GM18508 (cell line): ENCODE measurements at regions not wholly inside any gene's neighbourhood (a gene's known extent, or its start where the extent isn't known, plus 50 kb on each side); places are given as distances from the start of the nearest gene placed in this dataset.

ENCODE experiments used
- ATAC-seq: cut with Tn5 transposase; IDR thresholded peaks from one replicate; pipeline ENCODE4 v1.9.1; 2021; ENCODE audit warnings: moderate number of reproducible peaks; ENCODE audit not compliant: insufficient read depth, unreplicated experiment

GRCh38 chr3:124513610-124513997, 216.6 kb upstream of the UMPS start:
- no peak for ATAC-seq

DNA sequence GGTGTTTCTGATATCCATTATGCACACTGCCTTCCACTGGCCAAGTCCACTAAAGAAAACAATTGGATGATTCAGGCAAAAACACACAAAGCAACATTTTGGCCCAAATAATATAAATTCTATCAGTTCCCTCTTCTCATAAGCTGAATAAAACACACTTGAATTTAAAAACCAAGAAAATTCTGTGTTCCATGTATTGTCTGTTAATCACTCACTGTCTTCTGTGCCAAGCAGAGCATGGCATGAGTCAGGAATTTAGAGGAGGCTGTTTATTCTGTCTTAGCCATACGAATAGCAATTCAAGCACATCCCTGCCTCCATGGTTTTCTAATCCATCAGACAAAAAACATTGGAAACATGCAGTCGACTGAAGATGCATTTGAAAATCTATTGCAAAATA, 215.6 kb upstream of the UMPS start:
- ATAC-seq: no peak

GRCh38 chr3:124516333-124516732, 213.9 kb upstream of the UMPS start:
- ATAC-seq: no peak

DNA sequence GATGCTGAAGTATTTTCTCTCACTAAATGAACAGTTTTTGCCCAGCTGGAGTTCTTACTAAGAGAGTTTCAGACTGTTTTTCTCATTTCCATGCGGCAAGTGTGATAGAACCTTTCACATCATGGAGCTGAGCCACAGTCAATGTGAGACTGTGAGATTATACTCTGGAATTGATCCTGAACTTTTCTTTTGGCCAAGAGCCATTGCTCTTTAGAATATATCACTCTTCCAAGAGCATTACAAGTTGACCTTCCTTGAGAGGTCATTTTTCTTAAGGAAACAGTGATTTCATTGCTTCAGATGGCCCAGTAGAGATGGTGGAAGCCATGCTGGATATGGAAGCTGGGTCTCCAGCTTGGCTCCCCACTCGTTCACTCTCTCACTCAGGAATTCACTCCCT, 212.9 kb upstream of the UMPS start:
- no peak for ATAC-seq

GRCh38 chr3:124518350-124518749, 211.9 kb upstream of the UMPS start:
- ATAC-seq: no peak

- no peak for ATAC-seq
Observed at GRCh38 chr3:124519591-124520194, 210.6 kb upstream of the UMPS start.

DNA sequence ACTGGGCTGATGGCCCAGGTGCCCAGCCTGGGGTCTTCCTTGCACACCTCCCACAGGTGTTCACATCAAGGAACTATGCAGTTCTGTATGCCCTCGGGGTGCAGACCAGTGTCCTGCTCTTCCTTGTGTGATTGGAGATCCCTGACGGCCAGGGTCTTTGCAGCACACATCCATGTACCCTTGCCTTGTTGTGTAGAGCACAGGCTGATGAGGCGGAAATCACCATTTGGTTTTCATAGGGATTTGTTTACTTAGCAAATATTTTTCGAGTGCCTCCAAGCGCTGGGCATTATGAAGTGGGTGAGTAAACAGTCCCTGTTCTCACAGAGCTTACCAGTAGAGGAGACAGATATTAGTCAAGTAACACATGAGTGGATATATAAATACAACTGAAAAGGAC, 209.3 kb upstream of the UMPS start:
- no peak for ATAC-seq

- no peak for ATAC-seq
Observed at GRCh38 chr3:124522082-124522625, 208.1 kb upstream of the UMPS start.

DNA sequence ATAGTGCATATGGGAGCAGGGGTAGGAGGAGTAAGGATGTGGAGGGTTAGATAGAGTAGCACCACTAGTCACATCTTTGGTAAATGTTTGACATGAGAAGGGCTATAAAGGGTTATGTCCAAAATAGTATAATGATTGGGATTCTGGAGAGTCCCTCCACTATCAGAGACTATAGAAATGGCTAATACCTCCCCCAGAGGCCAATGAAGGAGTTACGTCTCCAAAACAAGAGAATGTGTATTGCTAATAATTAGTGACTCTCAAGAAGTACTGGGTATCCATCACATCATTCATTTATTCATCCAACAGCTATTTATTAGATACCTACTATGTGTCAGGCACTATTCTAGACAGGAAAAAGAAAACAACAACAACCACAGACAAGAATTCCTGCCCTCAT, 203.7 kb upstream of the UMPS start:
- no peak for ATAC-seq

DNA sequence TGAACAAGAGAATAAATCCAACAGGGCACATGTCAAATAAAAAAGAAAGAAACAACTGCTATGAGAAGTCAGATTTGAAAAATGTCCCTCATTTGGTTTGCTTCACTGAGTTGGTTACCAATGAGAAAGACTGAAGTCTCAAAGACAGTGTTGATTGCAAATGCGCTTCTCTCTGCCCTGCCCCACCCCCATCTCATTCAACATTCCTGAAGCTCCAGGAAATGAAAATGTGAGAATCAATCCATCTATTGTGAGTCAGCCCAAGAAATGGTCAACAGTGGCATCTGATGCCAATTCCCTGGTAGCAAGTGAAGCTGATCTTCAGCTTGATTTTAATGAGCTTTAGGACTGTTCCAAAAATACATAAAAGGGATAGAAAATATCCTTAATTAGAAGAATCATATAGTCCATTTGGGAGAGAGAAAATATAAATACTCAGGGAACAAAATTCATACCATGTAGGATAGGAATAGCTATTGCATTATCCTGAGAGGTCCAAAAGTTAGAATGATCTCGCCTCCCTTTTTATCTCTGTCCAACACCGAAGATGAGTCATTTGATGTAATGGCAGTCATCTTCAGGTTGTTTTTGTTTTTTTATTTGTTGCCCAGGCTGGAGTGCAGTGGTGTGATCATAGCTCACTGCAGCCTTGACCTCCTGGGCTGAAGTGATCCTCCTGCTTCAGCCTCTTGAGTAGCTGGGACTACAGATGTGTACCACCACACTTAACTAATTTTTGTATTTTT, 200.3 kb upstream of the UMPS start:
- ATAC-seq: no peak

- no peak for ATAC-seq
Observed at GRCh38 chr3:124530916-124531315, 199.3 kb upstream of the UMPS start.

- ATAC-seq: no peak
Observed at GRCh38 chr3:124532071-124532470, 198.2 kb upstream of the UMPS start.

DNA sequence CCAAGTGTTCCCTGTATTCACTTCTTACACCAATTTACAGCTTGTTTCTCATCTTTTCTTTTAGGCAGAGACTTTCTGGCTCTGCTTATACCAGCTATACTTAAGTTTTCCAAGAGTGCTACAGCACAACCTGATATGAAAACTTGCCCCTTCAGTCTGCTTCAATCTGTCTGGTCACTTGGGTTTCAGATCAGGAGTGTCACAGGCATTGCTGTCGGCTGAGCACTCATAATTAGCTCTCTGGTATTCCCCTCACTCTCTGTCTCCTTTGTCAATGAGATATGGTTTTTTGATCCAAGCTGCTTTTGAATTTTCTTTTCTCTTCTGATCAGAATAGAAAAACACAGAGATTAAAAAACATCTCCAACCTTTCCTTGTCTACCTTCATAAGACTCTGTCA, 194.9 kb upstream of the UMPS start:
- ATAC-seq: no peak

DNA sequence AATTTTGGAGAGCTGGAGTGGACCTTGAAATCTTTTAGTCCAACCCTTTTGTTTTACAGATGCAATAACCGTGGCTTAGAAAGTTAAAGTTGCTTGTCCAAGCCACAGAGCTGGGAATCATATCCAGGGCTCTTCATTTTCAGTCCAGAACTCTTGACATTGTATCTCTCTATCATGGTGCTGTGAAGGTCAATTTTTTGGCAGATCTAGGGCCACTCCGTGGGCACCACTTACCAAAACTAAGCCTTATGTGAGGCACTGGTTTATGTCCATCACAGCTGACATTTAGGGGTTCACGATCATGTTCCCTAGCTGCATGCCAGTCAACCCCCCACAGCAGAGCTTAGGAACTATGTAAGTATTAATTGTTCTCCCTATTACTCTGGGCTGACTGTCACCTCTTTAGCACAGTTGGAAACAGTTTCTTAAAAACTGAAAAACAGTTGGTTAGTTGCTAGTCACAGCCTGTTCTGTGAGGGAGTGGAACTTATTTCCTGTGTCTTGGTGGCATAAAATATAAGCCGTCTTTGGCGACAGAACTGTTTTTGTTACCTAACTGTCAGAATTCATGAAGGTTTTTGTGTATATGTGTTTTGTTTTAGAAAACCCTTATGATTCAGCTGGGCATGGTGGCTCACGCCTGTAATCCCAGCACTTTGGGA, 189.6 kb upstream of the UMPS start:
- ATAC-seq: no peak

DNA sequence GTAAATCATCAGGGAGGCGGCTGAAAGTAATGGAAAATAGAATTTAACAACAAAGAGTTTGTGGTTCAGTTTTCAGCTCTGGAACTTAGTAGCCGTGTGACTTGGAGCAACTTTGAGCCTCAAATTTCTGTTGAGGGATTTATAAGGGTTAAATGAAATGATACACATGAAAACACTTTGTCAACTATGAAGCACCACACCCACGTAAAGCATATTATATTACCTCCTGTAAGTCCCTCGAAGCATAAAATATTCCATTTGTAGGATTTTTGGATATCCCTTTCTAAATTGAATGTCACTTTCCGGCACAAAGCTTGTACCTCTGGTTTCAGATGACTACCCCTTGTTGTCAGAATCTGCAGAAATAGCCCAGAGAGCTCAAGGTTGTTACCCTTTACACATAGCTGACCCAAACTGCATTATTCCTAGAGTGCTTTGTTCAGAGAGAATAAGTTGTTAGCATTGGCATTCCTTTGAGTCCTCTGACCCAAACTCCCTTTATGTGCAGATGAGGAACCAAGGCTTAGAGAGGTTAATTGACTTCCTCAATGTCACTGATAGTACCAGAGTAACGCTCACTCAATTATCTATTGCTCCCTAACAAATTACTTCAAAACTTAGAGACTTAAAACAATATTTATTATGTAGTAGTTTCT, 187.9 kb upstream of the UMPS start:
- ATAC-seq: no peak

DNA sequence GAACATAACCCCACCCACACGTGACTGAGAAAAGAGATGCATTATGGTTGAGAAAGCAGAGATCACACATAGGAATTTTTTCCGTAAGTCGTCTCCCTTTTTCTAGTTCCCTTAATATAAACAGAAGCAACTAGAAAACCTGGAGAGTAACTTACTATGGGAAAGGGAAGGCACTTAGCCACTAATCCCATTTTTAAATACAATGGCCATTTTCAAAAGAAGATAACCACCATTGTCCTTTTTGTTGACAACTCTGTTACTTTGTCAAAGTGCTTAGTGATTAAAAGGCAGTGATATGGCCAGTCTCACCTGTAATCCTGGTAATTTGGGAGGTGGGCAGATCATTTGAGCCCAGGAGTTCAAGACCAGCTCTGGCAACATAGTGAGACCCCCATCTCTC, 184.4 kb upstream of the UMPS start:
- ATAC-seq: no peak

GRCh38 chr3:124552224-124552623, 178.0 kb upstream of the UMPS start:
- no peak for ATAC-seq

- ATAC-seq: no peak
Observed at GRCh38 chr3:124553178-124553577, 177.1 kb upstream of the UMPS start.

- ATAC-seq: no peak
Observed at GRCh38 chr3:124556636-124557035, 173.6 kb upstream of the UMPS start.

DNA sequence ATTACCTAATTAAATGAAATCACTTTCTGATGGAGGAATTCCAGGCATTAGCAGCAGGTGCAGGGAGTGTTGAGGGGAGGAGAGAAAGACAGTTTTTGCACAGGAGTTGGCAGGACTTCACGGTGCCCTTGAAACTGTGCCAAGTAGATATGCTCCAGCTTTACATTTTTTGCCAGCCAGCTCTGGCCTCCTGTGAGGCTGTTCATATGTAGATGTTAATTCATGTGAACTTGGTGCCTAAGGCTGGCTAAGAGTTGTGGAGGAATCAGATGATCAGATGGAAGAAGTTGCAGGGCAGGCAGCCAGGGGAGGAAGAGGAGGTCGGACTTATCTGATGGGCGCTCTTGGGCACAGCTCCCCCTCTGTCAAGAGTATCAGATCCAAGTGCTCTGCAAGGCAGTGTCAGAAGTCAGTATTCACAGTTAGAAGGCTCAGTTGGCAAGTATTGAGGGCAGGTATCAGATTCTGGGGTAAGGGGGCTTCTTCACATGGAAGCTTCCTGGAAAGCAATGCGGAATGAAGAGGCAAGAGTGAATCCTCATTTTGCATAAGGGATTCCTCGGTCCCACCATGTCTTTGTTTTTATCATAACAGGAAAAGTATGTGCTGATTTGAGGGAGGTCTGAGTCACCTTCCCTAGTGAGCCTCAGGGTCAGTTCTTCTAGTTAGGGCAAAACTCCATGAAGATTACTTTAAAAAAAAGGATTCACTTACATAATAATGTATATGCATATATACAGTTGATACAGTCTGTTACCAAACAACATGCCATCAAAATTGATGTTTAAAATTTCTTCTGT, 172.6 kb upstream of the UMPS start:
- ATAC-seq: no peak
